ENCODE measurements at regions not wholly inside any gene's neighbourhood (a gene's known extent, or its start where the extent isn't known, plus 50 kb on each side); places are given as distances from the start of the nearest gene placed in this dataset.

DNA sequence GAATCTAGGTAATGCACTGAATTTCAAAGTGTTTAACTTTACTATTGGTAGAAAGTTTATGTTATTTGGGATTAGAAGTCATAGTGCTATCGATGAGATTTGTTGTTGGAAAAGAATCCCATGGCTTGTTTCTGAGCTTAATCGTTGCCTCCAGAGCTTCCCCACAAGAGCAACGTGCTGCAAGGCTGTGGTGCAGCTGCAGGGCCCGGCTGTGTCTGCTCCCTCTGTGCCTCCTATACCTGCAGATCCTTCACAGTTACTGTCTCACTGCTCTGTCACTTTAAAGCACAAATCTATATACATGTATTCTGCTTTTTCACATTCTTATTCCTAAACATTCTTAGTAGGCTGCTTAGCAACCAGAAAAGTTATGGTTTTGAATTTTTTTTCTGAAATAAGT lies 826.6 kb upstream of the COBL start:
- H3K36me3 ChIP-seq (ENCODE audit: insufficient read depth, low read length) = no peaks in the 10 kb centered on the region
- ChIA-PET POLR2A (no interaction called here), CTCF (no interaction called here)
- no peak overlapping the region for H3K27ac ChIP-seq (ENCODE audit: low read depth in 1 of 2, low read length in 2 of 2)
- Mint-ChIP-seq H3K27ac (no peak overlapping the region), H3K36me3 (ENCODE audit: low read depth) (no peaks in the 10 kb centered on the region), H3K27me3 (no peaks in the 10 kb centered on the region), H3K4me3 (no peak overlapping the region), H3K4me1 (ENCODE audit: low read depth) (no peaks in the 10 kb centered on the region), H3K9me3 (peaks cover 2% of the 10 kb centered on the region)
- H3K27me3 ChIP-seq (ENCODE audit: control insufficient read depth in 1 of 2, insufficient read depth in 2 of 2, low read length in 2 of 2) = no peaks in the 10 kb centered on the region
- no peak overlapping the region for H3K4me3 ChIP-seq (ENCODE audit: low read length)
- no peak for ATAC-seq (ENCODE audit: poor library complexity)
- intact Hi-C loops (cut with DNase I, micrococcal nuclease) = no loop called here
- TF ChIP-seq, protein P1, sequence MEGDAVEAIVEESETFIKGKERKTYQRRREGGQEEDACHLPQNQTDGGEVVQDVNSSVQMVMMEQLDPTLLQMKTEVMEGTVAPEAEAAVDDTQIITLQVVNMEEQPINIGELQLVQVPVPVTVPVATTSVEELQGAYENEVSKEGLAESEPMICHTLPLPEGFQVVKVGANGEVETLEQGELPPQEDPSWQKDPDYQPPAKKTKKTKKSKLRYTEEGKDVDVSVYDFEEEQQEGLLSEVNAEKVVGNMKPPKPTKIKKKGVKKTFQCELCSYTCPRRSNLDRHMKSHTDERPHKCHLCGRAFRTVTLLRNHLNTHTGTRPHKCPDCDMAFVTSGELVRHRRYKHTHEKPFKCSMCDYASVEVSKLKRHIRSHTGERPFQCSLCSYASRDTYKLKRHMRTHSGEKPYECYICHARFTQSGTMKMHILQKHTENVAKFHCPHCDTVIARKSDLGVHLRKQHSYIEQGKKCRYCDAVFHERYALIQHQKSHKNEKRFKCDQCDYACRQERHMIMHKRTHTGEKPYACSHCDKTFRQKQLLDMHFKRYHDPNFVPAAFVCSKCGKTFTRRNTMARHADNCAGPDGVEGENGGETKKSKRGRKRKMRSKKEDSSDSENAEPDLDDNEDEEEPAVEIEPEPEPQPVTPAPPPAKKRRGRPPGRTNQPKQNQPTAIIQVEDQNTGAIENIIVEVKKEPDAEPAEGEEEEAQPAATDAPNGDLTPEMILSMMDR (IDR thresholded peaks at IDR 0.05) = no peak
- H3K9me3 ChIP-seq (ENCODE audit: control insufficient read depth in 1 of 2, insufficient read depth in 1 of 2, low read length in 2 of 2) = peaks cover 11 to 15% of the 10 kb centered on the region in 2 experiments
- DNase-seq = no peak
- H3K4me1 ChIP-seq (ENCODE audit: insufficient read depth, low read length) = no peaks in the 10 kb centered on the region

DNA sequence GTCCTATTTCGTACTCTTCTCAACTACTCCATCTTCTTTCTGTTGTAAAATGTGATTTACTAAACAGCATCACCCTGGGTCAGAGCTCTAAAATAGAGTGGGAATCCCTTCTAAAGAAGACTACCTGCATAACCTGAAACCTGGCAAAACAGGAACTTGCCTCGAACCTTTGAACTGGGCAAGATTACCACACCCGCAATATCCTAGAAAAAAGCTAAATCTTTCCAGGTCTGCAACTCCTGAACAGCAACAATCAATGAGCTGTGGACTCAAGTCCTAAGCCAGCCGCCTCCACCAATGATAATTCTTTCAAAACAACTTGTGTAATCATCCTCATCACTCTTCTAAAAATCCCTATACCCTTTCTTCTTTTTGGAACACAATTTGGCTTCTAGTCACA lies 824.2 kb upstream of the COBL start:
- Mint-ChIP-seq H3K9me3 (no peaks in the 10 kb centered on the region), H3K4me3 (no peak overlapping the region), H3K27me3 (no peaks in the 10 kb centered on the region), H3K27ac (no peak overlapping the region), H3K4me1 (ENCODE audit: low read depth) (no peaks in the 10 kb centered on the region), H3K36me3 (ENCODE audit: low read depth) (no peaks in the 10 kb centered on the region)
- peaks cover 15 to 17% of the 10 kb centered on the region in 2 experiments for H3K9me3 ChIP-seq (ENCODE audit: control insufficient read depth in 1 of 2, insufficient read depth in 1 of 2, low read length in 2 of 2)
- ATAC-seq (ENCODE audit: poor library complexity) (no peak), DNase-seq (no peak)
- no peaks in the 10 kb centered on the region for H3K36me3 ChIP-seq (ENCODE audit: insufficient read depth, low read length)
- no peaks in the 10 kb centered on the region for H3K4me1 ChIP-seq (ENCODE audit: insufficient read depth, low read length)
- ChIA-PET CTCF (no interaction called here), POLR2A (no interaction called here)
- H3K4me3 ChIP-seq (ENCODE audit: low read length) = no peak overlapping the region
- intact Hi-C loops (cut with DNase I, micrococcal nuclease) = no loop called here
- no peak overlapping the region for H3K27ac ChIP-seq (ENCODE audit: low read depth in 1 of 2, low read length in 2 of 2)
- TF ChIP-seq, protein P1 (IDR thresholded peaks at IDR 0.05) = no peak
- no peaks in the 10 kb centered on the region for H3K27me3 ChIP-seq (ENCODE audit: control insufficient read depth in 1 of 2, insufficient read depth in 2 of 2, low read length in 2 of 2)

DNA sequence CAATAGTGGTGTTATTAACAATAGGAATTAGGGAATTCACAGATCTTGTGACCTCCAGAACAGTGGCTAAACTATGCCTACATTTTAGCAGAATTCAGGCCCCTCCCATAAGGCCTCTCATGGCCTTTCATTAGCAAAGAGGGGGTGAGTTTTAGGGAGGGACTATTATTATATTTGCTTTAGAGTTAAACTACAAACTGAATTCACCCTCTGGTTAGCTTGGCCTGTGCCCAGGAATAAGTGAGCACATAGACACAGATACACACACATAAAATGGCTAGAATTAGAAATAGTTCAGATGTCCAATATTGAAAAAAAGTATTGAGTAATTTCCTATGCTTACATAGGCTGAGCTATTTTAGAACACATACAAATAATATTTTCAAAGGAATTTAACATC lies 818.8 kb upstream of the COBL start:
- H3K4me3 ChIP-seq (ENCODE audit: low read length) = no peak overlapping the region
- Mint-ChIP-seq H3K4me1 (ENCODE audit: low read depth) (no peaks in the 10 kb centered on the region), H3K9me3 (peaks cover 2% of the 10 kb centered on the region), H3K4me3 (no peak overlapping the region), H3K27ac (no peak overlapping the region), H3K36me3 (ENCODE audit: low read depth) (no peaks in the 10 kb centered on the region), H3K27me3 (no peaks in the 10 kb centered on the region)
- ATAC-seq (ENCODE audit: poor library complexity) (no peak), DNase-seq (no peak)
- no peaks in the 10 kb centered on the region for H3K27me3 ChIP-seq (ENCODE audit: control insufficient read depth in 1 of 2, insufficient read depth in 2 of 2, low read length in 2 of 2)
- CTCF ChIA-PET = no interaction called here
- no peak overlapping the region for H3K27ac ChIP-seq (ENCODE audit: low read depth in 1 of 2, low read length in 2 of 2)
- H3K4me1 ChIP-seq (ENCODE audit: insufficient read depth, low read length) = no peaks in the 10 kb centered on the region
- intact Hi-C loops (cut with DNase I, micrococcal nuclease) = no loop called here
- TF ChIP-seq, protein P1 (IDR thresholded peaks at IDR 0.05) = no peak
- H3K36me3 ChIP-seq (ENCODE audit: insufficient read depth, low read length) = no peaks in the 10 kb centered on the region
- POLR2A ChIA-PET = no interaction called here
- H3K9me3 ChIP-seq (ENCODE audit: control insufficient read depth in 1 of 2, insufficient read depth in 1 of 2, low read length in 2 of 2) = peaks cover 5 to 15% of the 10 kb centered on the region in 2 experiments

All from CD4-positive, alpha-beta T cell (primary cell).